GM12872 (cell line): ENCODE measurements at regions not wholly inside any gene's neighbourhood (a gene's known extent, or its start where the extent isn't known, plus 50 kb on each side); places are given as distances from the start of the nearest gene placed in this dataset.

Source experiments
- CTCF ChIP-seq: IDR thresholded peaks from 3 replicates; pipeline ENCODE4 v1.5.1; 2011; ENCODE audit warnings: low read depth, mild to moderate bottlenecking, low read length, moderate library complexity; ENCODE audit not compliant: insufficient read depth

GRCh38 chr3:77932926-77933325 is 893.0 kb downstream of the ROBO2 start:
- no peak for TF ChIP-seq CTCF

DNA sequence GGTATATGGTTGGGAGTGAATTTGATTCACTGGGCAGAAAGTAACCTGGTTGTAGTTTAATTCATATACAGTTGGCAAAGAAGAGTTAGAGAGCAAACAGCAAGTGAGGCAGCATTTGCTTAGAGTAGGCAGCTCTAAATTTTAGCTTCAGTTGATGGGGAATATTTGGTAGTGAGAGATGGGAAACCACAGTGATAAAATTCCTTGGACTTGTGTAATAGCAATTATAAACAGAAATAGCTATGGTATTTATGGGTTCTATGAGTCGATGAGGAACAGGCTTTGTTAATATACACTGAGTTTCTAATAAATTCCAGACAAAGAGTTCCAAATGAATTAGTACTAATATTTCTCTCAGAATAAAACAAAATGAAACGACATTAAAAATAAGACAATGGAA is 894.0 kb downstream of the ROBO2 start:
- TF ChIP-seq CTCF, result no peak

GRCh38 chr3:77935418-77935817 is 895.5 kb downstream of the ROBO2 start:
- no peak for TF ChIP-seq CTCF

DNA sequence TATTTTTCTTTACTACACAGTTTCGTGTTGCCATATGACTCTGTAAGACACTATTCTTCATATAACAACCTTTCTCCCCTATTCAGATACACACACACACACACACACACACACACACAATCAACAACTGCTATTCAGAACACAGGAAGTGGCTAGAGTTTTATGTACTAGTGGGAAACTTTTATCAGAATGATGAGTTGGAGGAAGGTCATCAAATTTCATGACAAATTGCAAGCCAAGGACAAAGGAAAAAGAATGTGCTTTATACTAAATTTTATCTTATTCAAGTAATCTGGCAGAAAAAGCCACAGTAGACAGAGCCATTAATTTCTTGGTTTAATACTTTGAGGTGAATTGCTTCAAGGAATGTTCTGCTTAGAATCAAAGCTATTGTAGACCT is 899.8 kb downstream of the ROBO2 start:
- no peak for TF ChIP-seq CTCF

DNA sequence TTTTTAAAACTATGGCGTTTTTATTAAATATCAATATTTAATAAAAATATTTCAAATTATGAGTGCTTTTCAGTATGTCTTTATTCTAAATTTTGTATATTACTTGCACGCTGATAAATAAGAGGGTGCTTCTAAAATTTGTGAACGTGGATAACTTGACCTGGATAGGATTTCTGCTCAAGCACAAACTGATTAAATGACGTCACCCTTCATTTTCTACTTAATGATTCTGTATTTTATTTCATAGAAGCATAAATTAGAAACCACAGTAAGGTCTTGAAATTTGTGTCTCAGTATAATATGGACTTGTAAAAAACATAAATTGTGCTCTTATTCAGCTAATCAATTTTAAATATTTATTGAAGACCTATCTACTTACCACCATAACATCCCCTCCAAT is 903.7 kb downstream of the ROBO2 start:
- no peak for TF ChIP-seq CTCF

GRCh38 chr3:77945320-77945719 is 905.4 kb downstream of the ROBO2 start:
- no peak for TF ChIP-seq CTCF

GRCh38 chr3:77947671-77948070 is 907.8 kb downstream of the ROBO2 start:
- no peak for TF ChIP-seq CTCF

DNA sequence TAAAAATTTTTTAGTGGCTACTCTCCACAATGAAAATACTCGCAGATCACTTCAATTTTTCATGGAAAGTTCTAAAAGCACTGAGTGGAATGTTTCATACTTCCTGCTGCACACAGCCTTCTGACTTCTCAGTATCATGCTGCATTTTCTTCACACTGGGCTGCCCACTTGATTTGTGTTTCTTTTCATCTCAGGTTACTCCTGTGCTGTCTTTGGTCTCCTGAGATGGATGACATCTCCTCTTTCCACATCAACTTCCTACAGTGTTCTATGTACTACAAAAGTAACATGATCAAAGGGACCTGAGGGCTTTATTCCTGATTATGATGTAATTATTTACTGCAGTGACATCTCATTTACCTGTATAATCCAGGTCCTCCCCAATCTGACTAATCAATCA is 927.7 kb downstream of the ROBO2 start:
- no peak for TF ChIP-seq CTCF
